ENCODE measurements at regions not wholly inside any gene's neighbourhood (a gene's known extent, or its start where the extent isn't known, plus 50 kb on each side); places are given as distances from the start of the nearest gene placed in this dataset.

- TF ChIP-seq POLR2A (IDR thresholded peaks at IDR 0.05): no peak
- TF ChIP-seq CTCF (IDR thresholded peaks at IDR 0.05 in 4 of 5, conservative IDR thresholded peaks at IDR 0.05 in 1 of 5): no peak
- Histone ChIP-seq H3K9me3 (no peaks in the 10 kb centered on the region), H3K27me3 (peaks cover 0 to 8% (median 0%) of the 10 kb centered on the region in 3 donors), H3K27ac (no peak overlapping the region), H3K4me3 (no peak overlapping the region), H3K4me1 (no peaks in the 10 kb centered on the region), H3K36me3 (no peaks in the 10 kb centered on the region)
- in situ Hi-C loops (cut with MboI; ENCODE audit: low sequenced_read_pairs in 4 of 4): no loop called here
- DNase-seq: no peak
- intact Hi-C loops (cut with DNase I; ENCODE audit: low total_unique reads): no loop called here
- no peak for ATAC-seq
These were observed 156.0 kb upstream of the TWIST2 start for GRCh38 chr2:238691596-238692491.

GRCh38 chr2:238692562-238692961 is 155.3 kb upstream of the TWIST2 start:
- H3K36me3 ChIP-seq: no peaks in the 10 kb centered on the region
- ATAC-seq: no peak
- H3K27me3 ChIP-seq: peaks cover 0 to 8% (median 0%) of the 10 kb centered on the region in 3 donors
- TF ChIP-seq POLR2A (IDR thresholded peaks at IDR 0.05) (no peak), CTCF (IDR thresholded peaks at IDR 0.05 in 4 of 5, conservative IDR thresholded peaks at IDR 0.05 in 1 of 5) (no peak)
- no peak overlapping the region for H3K27ac ChIP-seq
- H3K4me1 ChIP-seq: no peaks in the 10 kb centered on the region
- in situ Hi-C loops (cut with MboI; ENCODE audit: low sequenced_read_pairs in 4 of 4) (no loop called here), intact Hi-C loops (cut with DNase I; ENCODE audit: low total_unique reads) (no loop called here)
- H3K9me3 ChIP-seq: no peaks in the 10 kb centered on the region
- no peak overlapping the region for H3K4me3 ChIP-seq
- DNase-seq: no peak

GRCh38 chr2:238693337-238694093 is 154.4 kb upstream of the TWIST2 start:
- H3K4me1 ChIP-seq: no peaks in the 10 kb centered on the region
- DNase-seq (no peak), ATAC-seq (no peak)
- no peaks in the 10 kb centered on the region for H3K36me3 ChIP-seq
- no peak overlapping the region for H3K27ac ChIP-seq
- in situ Hi-C loops (cut with MboI; ENCODE audit: low sequenced_read_pairs in 4 of 4): no loop called here
- no peaks in the 10 kb centered on the region for H3K9me3 ChIP-seq
- TF ChIP-seq CTCF (IDR thresholded peaks at IDR 0.05 in 4 of 5, conservative IDR thresholded peaks at IDR 0.05 in 1 of 5) (no peak), POLR2A (IDR thresholded peaks at IDR 0.05) (no peak)
- peaks cover 0 to 8% (median 0%) of the 10 kb centered on the region in 3 donors for H3K27me3 ChIP-seq
- H3K4me3 ChIP-seq: no peak overlapping the region
- intact Hi-C loops (cut with DNase I; ENCODE audit: low total_unique reads): no loop called here

GRCh38 chr2:238694136-238694755 is 153.6 kb upstream of the TWIST2 start:
- intact Hi-C loops (cut with DNase I; ENCODE audit: low total_unique reads) (no loop called here), in situ Hi-C loops (cut with MboI; ENCODE audit: low sequenced_read_pairs in 4 of 4) (no loop called here)
- DNase-seq (no peak), ATAC-seq (no peak)
- H3K36me3 ChIP-seq: no peaks in the 10 kb centered on the region
- TF ChIP-seq POLR2A (IDR thresholded peaks at IDR 0.05): no peak
- TF ChIP-seq CTCF (IDR thresholded peaks at IDR 0.05 in 4 of 5, conservative IDR thresholded peaks at IDR 0.05 in 1 of 5): no peak
- no peaks in the 10 kb centered on the region for H3K9me3 ChIP-seq
- H3K27ac ChIP-seq: no peak overlapping the region
- no peak overlapping the region for H3K4me3 ChIP-seq
- no peaks in the 10 kb centered on the region for H3K4me1 ChIP-seq
- H3K27me3 ChIP-seq: peaks cover 0 to 8% (median 0%) of the 10 kb centered on the region in 3 donors
